ENCODE measurements at regions not wholly inside any gene's neighbourhood (a gene's known extent, or its start where the extent isn't known, plus 50 kb on each side); places are given as distances from the start of the nearest gene placed in this dataset.

GRCh38 chr18:40911582-40912254, 1043.3 kb upstream of the PIK3C3 start:
- no peak for TF ChIP-seq TAF1 (conservative IDR thresholded peaks at IDR 0.05)
- TF ChIP-seq CTCF (IDR thresholded peaks at IDR 0.05; ENCODE audit: low read depth, low read length, missing input control) = no peak
- TF ChIP-seq YY1 (IDR thresholded peaks at IDR 0.05) = no peak
- no peak for TF ChIP-seq ZBTB33 (IDR thresholded peaks at IDR 0.05)
- no peak for TF ChIP-seq FOXA1 (IDR thresholded peaks at IDR 0.05)
- no peak for TF ChIP-seq MAX (IDR thresholded peaks at IDR 0.05)
- no peak for TF ChIP-seq REST (IDR thresholded peaks at IDR 0.05)
- no peak for TF ChIP-seq RXRA (IDR thresholded peaks at IDR 0.05)
- TF ChIP-seq ATF3 (IDR thresholded peaks at IDR 0.05) = no peak
- no peak for TF ChIP-seq GABPA (IDR thresholded peaks at IDR 0.05 in 1 of 2, conservative IDR thresholded peaks at IDR 0.05 in 1 of 2)

All from liver (tissue), 3 donors.